Dendritic cell treated with granulocyte-macrophage colony-stimulating factor and Interleukin-4, amounts not matched to agents 40 ng/mL and 50 ng/mL, for 4 days (primary cell): ENCODE measurements at regions not wholly inside any gene's neighbourhood (a gene's known extent, or its start where the extent isn't known, plus 50 kb on each side); places are given as distances from the start of the nearest gene placed in this dataset.

Source experiments
- H3K27ac Mint-ChIP-seq: one replicate; pipeline ENCODE4 v1.8.0; 2022; ENCODE audit warnings: mild to moderate bottlenecking, mixed read lengths
- H3K27me3 Mint-ChIP-seq: one replicate; pipeline ENCODE4 v1.8.0; 2022; ENCODE audit warnings: mild to moderate bottlenecking, mixed read lengths
- H3K36me3 Mint-ChIP-seq: one replicate; pipeline ENCODE4 v1.8.0; 2022; ENCODE audit warnings: low read depth, mixed read lengths
- H3K4me1 Mint-ChIP-seq: one replicate; pipeline ENCODE4 v1.8.0; 2022; ENCODE audit warnings: low read depth, mixed read lengths
- H3K4me3 Mint-ChIP-seq: one replicate; pipeline ENCODE4 v1.8.0; 2022; ENCODE audit warnings: mild to moderate bottlenecking, moderate library complexity, mixed read lengths
- H3K9me3 Mint-ChIP-seq: one replicate; pipeline ENCODE4 v1.8.0; 2022; ENCODE audit warnings: mixed read lengths
- intact Hi-C: fragments of 100-400 bp; cut with micrococcal nuclease; formaldehyde crosslinking; loops from one replicate; pipeline ENCODE4 v1.15.0; 2022

GRCh38 chr11:122170815-122171475 lies 54.9 kb upstream of the BLID start:
- Mint-ChIP-seq H3K4me1 (no peaks in the 10 kb centered on the region), H3K36me3 (no peaks in the 10 kb centered on the region), H3K4me3 (no peak overlapping the region), H3K27ac (no peak overlapping the region), H3K9me3 (no peaks in the 10 kb centered on the region), H3K27me3 (no peaks in the 10 kb centered on the region)
- intact Hi-C loops: no loop called here

- no peak overlapping the region for H3K27ac Mint-ChIP-seq
- no peaks in the 10 kb centered on the region for H3K9me3 Mint-ChIP-seq
- H3K4me3 Mint-ChIP-seq: no peak overlapping the region
- H3K27me3 Mint-ChIP-seq: no peaks in the 10 kb centered on the region
- H3K36me3 Mint-ChIP-seq: no peaks in the 10 kb centered on the region
- H3K4me1 Mint-ChIP-seq: no peaks in the 10 kb centered on the region
- intact Hi-C loops: no loop called here
Observed at GRCh38 chr11:122168218-122168617, 52.2 kb upstream of the BLID start.

GRCh38 chr11:122167100-122167499 lies 51.1 kb upstream of the BLID start:
- intact Hi-C loops: no loop called here
- Mint-ChIP-seq H3K4me1 (no peaks in the 10 kb centered on the region), H3K9me3 (no peaks in the 10 kb centered on the region), H3K27me3 (no peaks in the 10 kb centered on the region), H3K36me3 (no peaks in the 10 kb centered on the region), H3K4me3 (no peak overlapping the region), H3K27ac (no peak overlapping the region)

- H3K9me3 Mint-ChIP-seq: no peaks in the 10 kb centered on the region
- H3K4me3 Mint-ChIP-seq: no peak overlapping the region
- intact Hi-C loops: no loop called here
- no peaks in the 10 kb centered on the region for H3K36me3 Mint-ChIP-seq
- no peaks in the 10 kb centered on the region for H3K4me1 Mint-ChIP-seq
- no peaks in the 10 kb centered on the region for H3K27me3 Mint-ChIP-seq
- no peak overlapping the region for H3K27ac Mint-ChIP-seq
Observed at GRCh38 chr11:122165607-122166371, 49.8 kb upstream of the BLID start.
